SW 1271 (cell line): ENCODE measurements at regions not wholly inside any gene's neighbourhood (a gene's known extent, or its start where the extent isn't known, plus 50 kb on each side); places are given as distances from the start of the nearest gene placed in this dataset.
"Not testable (repeated sequence)": the region's sequence is repeated elsewhere in the genome, so short reads cannot be mapped to it uniquely, and the experiment has no call there.

Experiments used
- DNase-seq, 2 experiments: peaks; one replicate each; lab custom pipeline; 2025; lab: John Stamatoyannopoulos, UW

GRCh38 chr4:55696424-55696823, 60.3 kb upstream of the NMU start:
- not testable (repeated sequence) for DNase-seq

DNA sequence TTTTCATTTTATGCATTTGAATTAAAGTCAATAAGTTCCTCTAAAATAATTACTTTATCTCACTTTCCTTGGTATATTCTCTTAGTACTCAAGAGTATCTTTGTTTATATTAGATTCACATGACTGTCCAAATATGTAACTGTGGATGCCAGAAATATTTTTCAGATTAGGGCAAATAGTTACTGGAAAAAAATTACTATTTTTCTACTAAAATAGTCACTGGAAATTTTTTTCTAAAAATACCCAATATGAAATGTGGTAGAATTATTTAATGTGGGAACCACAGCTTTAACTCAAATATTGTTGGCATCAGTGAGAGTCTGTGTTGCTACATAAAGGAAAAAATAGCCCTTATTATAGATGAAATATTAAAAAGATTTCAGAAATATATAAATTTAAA, 70.4 kb upstream of the NMU start:
- no peak for DNase-seq

DNA sequence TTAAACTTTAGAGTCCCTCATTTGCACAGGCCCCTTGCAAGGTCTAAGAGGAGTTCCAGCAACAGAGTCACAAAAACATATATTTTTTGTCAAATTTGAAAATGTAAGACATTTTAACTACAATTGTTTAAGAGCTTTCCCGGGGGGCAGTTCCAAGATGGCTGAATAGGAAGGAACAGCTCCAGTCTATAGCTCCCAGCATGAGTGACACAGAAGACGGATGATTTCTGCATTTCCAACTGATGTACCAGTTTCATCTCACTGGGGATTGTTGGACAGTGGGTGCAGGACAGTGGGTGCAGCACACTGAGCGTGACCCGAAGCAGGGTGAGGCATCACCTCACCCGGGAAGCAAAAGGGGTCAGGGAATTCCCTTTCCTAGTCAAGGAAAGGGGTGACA, 71.4 kb upstream of the NMU start:
- no peak for DNase-seq

- DNase-seq, result not testable (repeated sequence)
Measured at GRCh38 chr4:55707991-55708390, 71.9 kb upstream of the NMU start.

DNA sequence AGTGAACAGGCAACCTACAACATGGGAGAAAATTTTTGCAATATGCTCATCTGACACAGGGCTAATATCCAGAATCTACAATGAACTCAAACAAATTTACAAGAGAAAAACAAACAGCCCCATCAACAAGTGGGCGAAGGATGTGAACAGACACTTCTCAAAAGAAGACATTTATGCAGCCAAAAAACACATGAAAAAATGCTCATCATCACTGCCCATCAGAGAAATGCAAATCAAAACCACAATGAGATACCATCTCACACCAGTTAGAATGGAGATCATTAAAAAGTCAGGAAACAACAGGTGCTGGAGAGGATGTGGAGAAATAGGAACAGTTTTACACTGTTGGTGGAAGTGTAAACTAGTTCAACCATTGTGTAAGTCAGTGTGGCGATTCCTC, 76.7 kb upstream of the NMU start:
- not testable (repeated sequence) for DNase-seq

DNA sequence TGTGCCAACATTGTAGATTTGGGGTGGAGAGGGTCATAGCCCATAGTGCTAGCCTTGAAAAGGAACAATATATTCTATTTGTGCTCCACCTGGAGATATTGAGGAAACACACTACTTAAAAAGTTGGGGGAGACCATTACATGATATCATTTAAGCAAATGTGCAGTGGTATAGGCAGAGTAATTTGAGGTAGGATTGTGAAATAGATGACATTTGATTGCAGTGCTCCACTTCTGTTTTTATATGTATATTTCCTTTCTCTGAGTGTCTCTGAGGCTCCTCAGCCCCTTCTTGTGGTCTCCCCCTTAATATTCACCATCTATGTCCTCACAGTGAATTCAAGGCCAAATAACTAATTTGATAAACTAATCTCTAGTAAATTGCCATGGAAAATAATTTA, 85.6 kb upstream of the NMU start:
- no peak for DNase-seq

- DNase-seq, result no peak
Measured at GRCh38 chr4:55722132-55722531, 86.0 kb upstream of the NMU start.

DNA sequence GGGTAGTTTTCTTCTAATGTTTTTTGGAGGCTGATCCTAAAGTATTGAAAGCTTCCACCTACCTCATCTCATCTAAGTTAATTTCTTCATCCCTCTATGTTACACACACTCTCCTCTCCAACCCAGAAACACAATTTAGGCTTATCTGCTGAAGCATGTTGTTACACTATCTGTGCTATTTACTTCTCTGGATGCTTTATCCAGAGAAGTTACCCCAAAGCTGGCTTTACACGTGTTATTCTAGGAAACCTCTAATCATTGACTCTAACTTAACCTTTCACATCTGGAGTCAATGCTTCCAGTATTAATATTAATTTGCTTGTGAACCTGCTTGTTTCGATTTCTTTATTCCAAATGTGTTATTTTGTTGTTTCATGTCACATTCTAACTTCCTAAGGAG, 87.3 kb upstream of the NMU start:
- no peak for DNase-seq

DNA sequence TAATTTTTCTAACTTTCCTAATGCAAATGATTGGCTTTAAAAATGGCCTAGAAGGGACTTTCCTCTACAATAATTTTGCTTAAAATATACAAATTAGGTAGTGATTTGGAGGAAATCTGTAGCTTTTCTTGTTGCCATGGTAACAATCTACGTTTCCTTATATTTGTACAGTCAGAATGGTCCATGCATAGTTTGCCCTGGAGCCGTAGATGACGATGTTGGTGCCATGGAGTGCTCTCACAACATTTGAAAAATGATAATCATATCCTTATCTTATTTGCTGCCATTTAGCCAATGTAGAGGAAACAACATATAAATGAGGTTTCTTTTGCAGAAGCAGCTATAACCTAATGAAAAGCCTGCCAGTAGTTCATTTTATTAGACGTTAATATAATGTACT, 89.0 kb upstream of the NMU start:
- DNase-seq, result no peak

DNA sequence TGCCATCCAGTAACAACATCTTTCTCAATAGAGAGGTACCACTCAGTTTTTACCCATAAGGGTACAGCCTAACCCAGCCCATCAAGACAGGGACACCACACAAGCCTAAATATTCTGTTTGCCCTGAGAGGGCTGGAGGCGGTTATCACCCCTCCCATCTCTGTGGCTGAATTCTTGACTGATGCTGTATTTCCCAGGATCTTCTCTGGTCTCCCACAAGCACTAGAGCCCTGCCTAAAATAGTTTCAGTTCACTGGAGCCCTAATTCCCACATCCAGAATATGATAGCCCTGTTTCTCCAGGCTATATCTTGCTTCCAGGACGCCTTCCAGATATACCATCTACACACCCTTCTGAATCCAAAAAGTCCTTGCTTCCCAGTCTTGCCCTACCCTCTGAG, 91.6 kb upstream of the NMU start:
- no peak for DNase-seq

GRCh38 chr4:55729351-55730279, 90.0 kb upstream of the EXOC1L start:
- no peak for DNase-seq

GRCh38 chr4:55730280-55730931, 89.2 kb upstream of the EXOC1L start:
- DNase-seq, result no peak

DNA sequence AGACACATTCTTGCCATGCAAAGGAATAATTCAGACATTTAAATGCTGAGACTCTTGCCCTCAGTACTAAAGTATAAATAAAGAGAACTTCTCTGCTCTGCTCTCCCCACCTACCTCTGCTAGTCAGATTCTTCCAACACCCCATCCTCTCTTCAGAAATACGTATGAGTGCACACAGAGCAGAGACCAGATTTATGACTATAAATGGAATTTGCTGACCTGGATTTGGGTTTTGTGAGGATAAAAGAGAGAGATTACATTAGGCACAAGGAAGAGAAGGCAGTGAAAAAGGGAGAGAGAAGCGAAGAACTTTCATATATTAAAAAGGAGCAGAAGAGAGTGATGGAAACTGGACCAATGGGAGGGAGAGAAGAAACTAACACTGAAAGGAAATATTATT, 87.6 kb upstream of the EXOC1L start:
- DNase-seq, result no peak

DNA sequence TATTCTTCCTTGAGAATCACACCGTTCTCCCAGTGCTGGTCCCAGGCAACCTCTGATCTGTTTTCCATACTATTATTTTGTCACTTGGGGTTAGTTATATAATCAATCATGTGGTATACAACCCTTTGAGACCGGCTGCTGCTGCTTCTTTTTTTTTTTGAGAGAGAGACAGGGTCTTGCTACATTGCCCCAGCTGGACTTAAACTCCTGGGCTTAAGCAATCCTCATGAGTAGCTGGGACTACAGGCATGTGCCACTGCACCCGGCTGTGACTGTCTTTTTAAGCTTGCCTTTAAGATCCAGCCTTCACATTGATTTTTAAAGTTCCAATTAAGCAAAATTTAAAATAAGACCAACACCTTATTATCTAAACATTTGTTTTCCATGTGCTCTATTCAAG, 86.7 kb upstream of the EXOC1L start:
- DNase-seq, result no peak

DNA sequence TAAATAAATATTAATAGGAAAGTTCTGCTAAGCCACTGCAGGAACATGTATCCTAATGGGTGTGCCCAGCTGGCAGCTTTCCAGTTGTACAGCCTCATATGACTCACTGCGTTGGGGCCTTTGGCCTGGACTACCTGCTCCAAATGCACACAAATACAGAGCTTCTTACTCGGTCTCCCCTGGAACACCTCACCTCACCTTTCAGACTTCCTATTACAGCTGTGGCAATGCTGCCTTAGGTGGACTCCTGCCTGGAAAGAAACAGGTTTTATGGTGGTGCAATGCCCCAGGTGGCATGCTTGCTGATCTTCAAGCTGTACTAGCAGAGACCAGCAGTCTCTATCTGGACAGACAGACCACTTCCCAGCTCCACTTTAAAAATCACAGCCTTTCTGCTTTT, 85.7 kb upstream of the EXOC1L start:
- peak in 1 of 2 experiments; percentile 10 for DNase-seq

- peak in 1 of 2 experiments; percentile 26 for DNase-seq
Measured at GRCh38 chr4:55736605-55737183, 82.9 kb upstream of the EXOC1L start.

DNA sequence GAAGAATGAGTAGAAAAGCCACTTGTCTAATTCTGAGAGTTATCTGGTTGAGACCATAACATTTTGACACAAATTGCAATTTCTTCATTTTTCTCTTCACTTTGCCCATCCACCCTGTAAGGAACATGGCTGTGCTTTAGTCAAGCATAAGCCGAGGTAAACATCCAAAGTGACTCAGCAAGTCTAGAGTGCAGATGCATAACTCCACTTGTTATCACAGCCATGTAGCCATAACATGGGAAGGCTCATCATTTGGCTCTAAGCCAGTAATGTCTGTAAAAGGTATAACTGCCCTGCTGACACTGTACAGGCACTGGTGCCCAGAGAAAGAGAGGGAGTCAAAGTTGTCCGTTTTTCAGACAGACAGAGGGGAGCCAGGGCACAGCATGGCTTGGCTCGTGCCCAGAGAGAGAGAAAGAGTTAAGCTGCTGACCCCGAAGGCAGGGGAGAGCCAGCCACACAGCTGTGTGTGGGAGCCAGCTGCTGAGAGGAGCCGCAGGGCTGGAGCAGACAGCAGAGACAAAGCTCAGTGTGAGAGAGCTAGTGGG, 76.9 kb upstream of the EXOC1L start:
- no peak for DNase-seq

DNA sequence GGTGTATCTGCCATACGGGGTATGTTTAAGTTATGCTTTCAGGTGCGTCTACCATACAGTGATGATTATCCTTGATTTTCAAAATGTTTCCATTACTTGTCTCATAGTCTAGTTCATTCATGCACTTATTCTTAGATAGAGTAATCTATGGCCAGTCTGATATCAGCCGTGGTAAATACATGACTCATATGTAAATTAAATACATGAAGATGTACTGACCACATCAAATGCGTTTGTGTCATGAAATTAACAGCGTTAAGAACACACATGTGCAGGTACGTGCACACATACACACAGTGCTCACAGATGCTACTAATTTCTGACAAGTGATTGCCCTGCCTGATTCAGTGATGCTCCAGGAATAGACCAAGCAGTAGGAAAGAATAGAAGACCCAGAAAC, 75.2 kb upstream of the EXOC1L start:
- DNase-seq, result no peak

- no peak for DNase-seq
Measured at GRCh38 chr4:55745014-55745413, 74.6 kb upstream of the EXOC1L start.

GRCh38 chr4:55747793-55748192, 71.8 kb upstream of the EXOC1L start:
- DNase-seq, result no peak

DNA sequence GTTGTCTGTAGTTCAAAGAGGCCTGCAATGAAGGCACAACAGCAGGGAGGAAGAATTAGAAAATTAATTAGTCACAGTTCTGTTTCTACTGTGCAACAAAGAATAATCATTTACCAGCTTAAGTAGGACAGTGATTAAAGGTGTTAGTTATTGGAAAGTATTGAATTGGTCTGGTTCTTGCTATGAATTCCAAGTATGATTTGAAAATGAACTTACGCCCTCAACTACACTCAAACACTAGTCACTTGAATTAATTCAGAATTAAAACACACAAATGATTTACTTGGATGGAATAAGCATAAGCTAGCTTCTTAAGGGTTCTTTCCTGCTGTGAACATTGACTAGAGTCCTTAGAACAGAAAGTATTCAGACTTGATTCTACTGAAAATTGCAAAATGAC, 69.9 kb upstream of the EXOC1L start:
- DNase-seq, result no peak

DNA sequence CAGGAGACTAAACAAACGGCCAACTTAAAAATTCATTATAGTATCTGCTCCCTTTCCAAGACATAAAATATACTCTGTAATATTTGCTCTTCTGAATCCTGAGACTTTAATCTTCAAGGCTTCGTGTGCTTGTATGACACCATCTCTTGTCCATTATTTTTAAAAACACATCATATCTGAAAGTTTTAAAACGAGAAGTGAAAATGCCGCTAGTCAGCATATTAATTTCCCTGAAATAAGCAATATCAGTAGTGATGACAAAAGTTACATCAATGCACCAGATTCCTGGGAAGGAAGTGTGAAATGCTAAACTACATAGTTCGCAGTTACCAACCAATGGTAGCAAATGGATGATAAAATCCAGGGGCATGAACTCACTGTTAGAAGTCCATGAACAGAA, 66.8 kb upstream of the EXOC1L start:
- no peak for DNase-seq

DNA sequence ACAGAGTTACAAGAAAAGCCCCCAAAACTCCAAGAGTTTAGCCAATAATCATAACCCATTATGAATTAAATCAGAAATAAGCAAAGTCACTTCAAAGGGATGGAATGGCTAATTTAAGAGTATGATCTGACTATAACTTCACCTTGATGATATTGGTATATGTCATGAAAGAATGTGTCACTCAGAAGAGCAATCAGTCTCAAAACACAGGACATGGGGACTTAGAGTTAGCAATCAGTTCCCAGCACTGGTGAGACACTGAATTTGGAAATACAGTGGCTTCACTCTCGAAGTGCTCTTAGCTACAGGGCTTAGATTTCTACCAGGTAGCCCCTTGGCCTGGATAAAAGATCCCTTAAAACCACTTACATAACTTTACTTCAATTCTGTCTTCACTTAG, 65.7 kb upstream of the EXOC1L start:
- no peak for DNase-seq
